ENCODE measurements at regions not wholly inside any gene's neighbourhood (a gene's known extent, or its start where the extent isn't known, plus 50 kb on each side); places are given as distances from the start of the nearest gene placed in this dataset.

- in situ Hi-C loops (cut with HindIII; ENCODE audit: extremely low pct_ligation_motif_present, low pct_unique_long_range_greater_than_20kb): no loop called here
- no peaks in the 10 kb centered on the region for H3K9me3 ChIP-seq (ENCODE audit: low read length)
Observed at GRCh38 chr12:13798162-13798561, 183.2 kb downstream of the GRIN2B start.

More at GRCh38 chr12:13798162-13798561, 183.2 kb downstream of the GRIN2B start:
- H3K36me3 ChIP-seq (replicated peaks in 1 of 2; ENCODE audit: control insufficient read depth in 1 of 2, insufficient read depth in 2 of 2, low read length in 2 of 2): no peaks in the 10 kb centered on the region
- H3K27me3 ChIP-seq (ENCODE audit: control insufficient read depth in 1 of 2, insufficient read depth in 2 of 2, low read length in 2 of 2): no peaks in the 10 kb centered on the region
- no peak overlapping the region for H3K4me2 ChIP-seq (ENCODE audit: low read depth, low read length)
- no TSS peak for BruUV-seq (replicated peaks)
- no peak overlapping the region for H2AFZ ChIP-seq (ENCODE audit: low read length)
- H3K4me3 ChIP-seq (replicated peaks in 1 of 3; ENCODE audit: insufficient read depth in 1 of 3, low read depth in 2 of 3, low read length in 3 of 3): no peak overlapping the region
- POLR2A ChIA-PET: no interaction called here
- no peak for DNase-seq (ENCODE audit: low spot score)
- no peak for FAIRE-seq
- TF ChIP-seq ISX (CRISPR knock-in tag; conservative IDR thresholded peaks at IDR 0.05): no peak
- TF ChIP-seq GATAD1 (CRISPR knock-in tag; IDR thresholded peaks at IDR 0.05): no peak
- no peak for TF ChIP-seq TCF7L2 (IDR thresholded peaks at IDR 0.05; ENCODE audit: low read depth, low read length)
- no peak for TF ChIP-seq TMF1 (CRISPR knock-in tag; IDR thresholded peaks at IDR 0.05; ENCODE audit: low read depth)
- TF ChIP-seq ISL2 (CRISPR knock-in tag; IDR thresholded peaks at IDR 0.05): no peak
- TF ChIP-seq ZSCAN9 (CRISPR knock-in tag; IDR thresholded peaks at IDR 0.05; ENCODE audit: borderline replicate concordance): no peak
- TF ChIP-seq RAD51 (IDR thresholded peaks at IDR 0.05; ENCODE audit: borderline replicate concordance): no peak
- no peak for TF ChIP-seq DZIP1 (CRISPR knock-in tag; IDR thresholded peaks at IDR 0.05)
- TF ChIP-seq ATF3 (CRISPR knock-in tag; IDR thresholded peaks at IDR 0.05): no peak
- no peak for TF ChIP-seq EZH2 (conservative IDR thresholded peaks at IDR 0.05; ENCODE audit: low read depth, low read length)
- no peak for TF ChIP-seq PAWR (CRISPR knock-in tag; IDR thresholded peaks at IDR 0.05; ENCODE audit: borderline replicate concordance)
- TF ChIP-seq HIC2 (CRISPR knock-in tag; IDR thresholded peaks at IDR 0.05; ENCODE audit: low read depth): no peak
- no peak for TF ChIP-seq MXD4 (CRISPR knock-in tag; IDR thresholded peaks at IDR 0.05)
- TF ChIP-seq ZNF362 (CRISPR knock-in tag; IDR thresholded peaks at IDR 0.05; ENCODE audit: borderline replicate concordance): no peak
- no peak for TF ChIP-seq DNMT1 (CRISPR knock-in tag; IDR thresholded peaks at IDR 0.05)
- TF ChIP-seq ATF7-NPFF (CRISPR knock-in tag; IDR thresholded peaks at IDR 0.05; ENCODE audit: low read depth): no peak
- no peak for TF ChIP-seq KMT2B (CRISPR knock-in tag; IDR thresholded peaks at IDR 0.05)
- no peak for TF ChIP-seq ZNF121 (CRISPR knock-in tag; IDR thresholded peaks at IDR 0.05)
- no peak for TF ChIP-seq NFIC (IDR thresholded peaks at IDR 0.05; ENCODE audit: low read length)
- no peaks in the 10 kb centered on the region for H3K4me1 ChIP-seq (ENCODE audit: insufficient read depth, low read length)
- no peaks in the 10 kb centered on the region for H4K20me1 ChIP-seq (ENCODE audit: insufficient read depth, low read length)
- no peak overlapping the region for H3K27ac ChIP-seq (ENCODE audit: extremely low read length, insufficient read depth, low read length)
- ATAC-seq: no peak
- no peaks in the 10 kb centered on the region for H3K79me2 ChIP-seq (ENCODE audit: insufficient read depth, low read length)
- no peak overlapping the region for H3K9ac ChIP-seq (ENCODE audit: insufficient read depth, low read depth, low read length)
- intact Hi-C loops (cut with micrococcal nuclease; ENCODE audit: unreplicated experiment): loop anchor here (10.0 kb wide), 1 partner anchor 663 kb away; no protein-coding TSS in a partner anchor
- CTCF ChIA-PET (ENCODE audit: low intra/inter-chr PET ratio, low total read pairs): no interaction called here

Measured in HepG2 (cell line).